Right lobe of liver (tissue), 6 donors: ENCODE measurements at regions not wholly inside any gene's neighbourhood (a gene's known extent, or its start where the extent isn't known, plus 50 kb on each side); places are given as distances from the start of the nearest gene placed in this dataset.

Experiments used
- ATAC-seq, 4 donors: fragments of 200-7000 bp; cut with Tn5 transposase; one replicate each; pipeline ENCODE4 v1.9.1; 2020; ENCODE audit warnings: mild to moderate bottlenecking in 4 of 4, moderate library complexity in 4 of 4
- DNase-seq, 3 donors: peaks; one replicate each; pipeline ENCODE4 v3.0.0-alpha.2; 2020
- H3K27ac ChIP-seq, 3 donors: fragments of 200-600 bp; one replicate each; pipeline ENCODE4 v1.8.0; 2022
- H3K27me3 ChIP-seq, 2 donors: fragments of 200-600 bp; one replicate each; pipeline ENCODE4 v1.8.0; 2022
- H3K36me3 ChIP-seq, 4 donors: fragments of 200-600 bp; sonication (generic) in 1 of 4; one replicate each; pipeline versions ENCODE4 v1.5.1 to v1.8.0; 2017 to 2022; ENCODE audit warnings: control low read depth in 1 of 4
- H3K4me1 ChIP-seq, 4 donors: fragments of 200-600 bp; sonication (generic) in 1 of 4; one replicate each; pipeline versions ENCODE4 v1.5.1 to v1.8.0; 2017 to 2022; ENCODE audit warnings: control low read depth in 1 of 4
- H3K4me3 ChIP-seq, 3 donors: fragments of 200-600 bp; one replicate each; pipeline ENCODE4 v1.8.0; 2022
- H3K9me3 ChIP-seq, 4 donors: fragments of 200-600 bp; sonication (generic) in 1 of 4; one replicate each; pipeline versions ENCODE4 v1.5.1 to v1.8.0; 2017 to 2022; ENCODE audit warnings: control low read depth in 1 of 4
- POLR2A ChIP-seq: fragments of 450-650 bp; IDR thresholded peaks from one replicate; pipeline ENCODE4 v1.6.1; 2017; ENCODE audit warnings: antibody characterized with exemption, mild to moderate bottlenecking
- WGBS: methylation state at CpG from one replicate; pipeline ENCODE4 v1.1.6; 2018; ENCODE audit warnings: low coverage, low lambda C conversion rate; ENCODE audit not compliant: insufficient coverage; ENCODE audit errors: missing lambda C conversion rate; 5-methylcytosine and 5-hydroxymethylcytosine counted together
- intact Hi-C, 2 donors: fragments of 100-400 bp; cut with DNase I; formaldehyde crosslinking; loops; one replicate each; pipeline versions ENCODE4 v1.11.2 to v1.14.1; 2022
- TF ChIP-seq, protein P1 (sequence below), 4 donors: fragments of 200-600 bp in 3 of 4; fragments of 450-650 bp in 1 of 4; IDR thresholded peaks; one replicate each; pipeline versions ENCODE4 v1.5.1 to v1.8.0; 2016 to 2022; ENCODE audit warnings: antibody characterized with exemption in 4 of 4, mild to moderate bottlenecking in 2 of 4
- donor health status: DM: no; HTN: yes; CAD: no.
- donor health status: DM: no; HTN: no; CAD: no.
- donor health status: DM: no; HTN: no; CAD: no.
- donor health status: DM: no; HTN: yes; CAD: no.
- donor health status: DM: no; HTN: yes; CAD: no.

DNA sequence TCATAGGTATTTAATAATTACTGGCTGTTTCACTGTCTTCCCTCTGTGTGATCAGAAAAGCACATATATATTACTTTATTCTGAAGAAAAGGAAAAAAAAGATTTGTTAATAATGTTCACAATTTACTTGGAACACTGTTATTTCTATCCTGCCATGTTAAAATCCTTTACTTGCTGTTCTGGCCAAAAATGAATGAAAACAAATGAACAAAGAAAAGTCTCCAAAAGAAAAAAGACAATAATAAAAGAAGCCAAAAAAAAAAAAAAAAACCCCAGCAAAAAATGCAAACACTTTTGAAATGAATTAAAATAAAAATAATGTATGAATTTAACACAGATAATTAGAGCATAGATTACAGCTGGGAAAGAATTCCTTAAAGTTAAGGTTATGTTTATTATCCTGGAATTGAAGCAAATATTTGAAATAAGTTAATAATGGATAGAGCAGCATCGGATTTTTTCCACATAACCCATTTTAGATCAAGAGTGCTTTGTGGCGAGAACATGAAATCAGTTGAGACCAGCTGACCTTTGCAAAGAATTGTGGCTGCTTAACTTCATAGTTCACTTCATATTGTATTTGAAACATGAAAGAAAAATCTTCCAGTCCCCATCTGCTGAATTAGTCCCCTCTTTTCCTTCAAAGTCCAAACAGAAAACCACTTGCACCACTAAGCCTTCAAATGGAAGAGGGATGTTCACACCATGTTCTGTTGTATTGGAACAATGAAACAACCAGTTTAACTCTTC is 444.8 kb downstream of the ADAMTS20 start:
- intact Hi-C loops = no loop called here
- WGBS = 32% methylated on average over 2 of the region's 2 CpGs
- Histone ChIP-seq H3K4me1 (no peaks in the 10 kb centered on the region), H3K9me3 (no peaks in the 10 kb centered on the region), H3K36me3 (no peaks in the 10 kb centered on the region), H3K4me3 (no peak overlapping the region), H3K27me3 (no peaks in the 10 kb centered on the region), H3K27ac (no peak overlapping the region)
- DNase-seq (no peak), ATAC-seq (no peak)
- TF ChIP-seq, protein P1, sequence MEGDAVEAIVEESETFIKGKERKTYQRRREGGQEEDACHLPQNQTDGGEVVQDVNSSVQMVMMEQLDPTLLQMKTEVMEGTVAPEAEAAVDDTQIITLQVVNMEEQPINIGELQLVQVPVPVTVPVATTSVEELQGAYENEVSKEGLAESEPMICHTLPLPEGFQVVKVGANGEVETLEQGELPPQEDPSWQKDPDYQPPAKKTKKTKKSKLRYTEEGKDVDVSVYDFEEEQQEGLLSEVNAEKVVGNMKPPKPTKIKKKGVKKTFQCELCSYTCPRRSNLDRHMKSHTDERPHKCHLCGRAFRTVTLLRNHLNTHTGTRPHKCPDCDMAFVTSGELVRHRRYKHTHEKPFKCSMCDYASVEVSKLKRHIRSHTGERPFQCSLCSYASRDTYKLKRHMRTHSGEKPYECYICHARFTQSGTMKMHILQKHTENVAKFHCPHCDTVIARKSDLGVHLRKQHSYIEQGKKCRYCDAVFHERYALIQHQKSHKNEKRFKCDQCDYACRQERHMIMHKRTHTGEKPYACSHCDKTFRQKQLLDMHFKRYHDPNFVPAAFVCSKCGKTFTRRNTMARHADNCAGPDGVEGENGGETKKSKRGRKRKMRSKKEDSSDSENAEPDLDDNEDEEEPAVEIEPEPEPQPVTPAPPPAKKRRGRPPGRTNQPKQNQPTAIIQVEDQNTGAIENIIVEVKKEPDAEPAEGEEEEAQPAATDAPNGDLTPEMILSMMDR (IDR thresholded peaks at IDR 0.05) = no peak
- TF ChIP-seq POLR2A = no peak

DNA sequence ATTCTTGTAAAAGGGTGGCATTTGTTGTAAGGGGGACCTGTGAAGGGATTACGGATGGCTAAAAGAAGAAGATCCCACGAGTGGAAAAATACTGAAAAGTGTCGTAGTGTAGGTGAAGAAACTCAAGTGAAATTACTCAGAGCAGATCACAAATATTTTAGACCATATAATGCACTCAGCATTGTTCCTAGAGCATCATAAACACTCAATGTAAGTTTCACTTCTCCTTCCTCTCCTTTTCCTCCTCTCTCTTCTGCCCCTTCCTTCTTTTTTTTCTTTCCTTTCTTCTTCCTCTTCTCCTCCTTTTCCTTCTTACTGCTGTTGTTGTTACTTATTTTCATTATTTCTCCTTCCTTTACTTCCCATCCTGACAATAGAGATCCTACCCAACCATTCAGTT is 445.6 kb downstream of the ADAMTS20 start:
- TF ChIP-seq, protein P1 (IDR thresholded peaks at IDR 0.05) = no peak
- TF ChIP-seq POLR2A = no peak
- Histone ChIP-seq H3K4me1 (no peaks in the 10 kb centered on the region), H3K9me3 (no peaks in the 10 kb centered on the region), H3K4me3 (no peak overlapping the region), H3K27ac (no peak overlapping the region), H3K27me3 (no peaks in the 10 kb centered on the region), H3K36me3 (no peaks in the 10 kb centered on the region)
- no peak for DNase-seq
- no peak for ATAC-seq
- intact Hi-C loops = no loop called here
- WGBS = 24% methylated on average over 3 of the region's 3 CpGs

DNA sequence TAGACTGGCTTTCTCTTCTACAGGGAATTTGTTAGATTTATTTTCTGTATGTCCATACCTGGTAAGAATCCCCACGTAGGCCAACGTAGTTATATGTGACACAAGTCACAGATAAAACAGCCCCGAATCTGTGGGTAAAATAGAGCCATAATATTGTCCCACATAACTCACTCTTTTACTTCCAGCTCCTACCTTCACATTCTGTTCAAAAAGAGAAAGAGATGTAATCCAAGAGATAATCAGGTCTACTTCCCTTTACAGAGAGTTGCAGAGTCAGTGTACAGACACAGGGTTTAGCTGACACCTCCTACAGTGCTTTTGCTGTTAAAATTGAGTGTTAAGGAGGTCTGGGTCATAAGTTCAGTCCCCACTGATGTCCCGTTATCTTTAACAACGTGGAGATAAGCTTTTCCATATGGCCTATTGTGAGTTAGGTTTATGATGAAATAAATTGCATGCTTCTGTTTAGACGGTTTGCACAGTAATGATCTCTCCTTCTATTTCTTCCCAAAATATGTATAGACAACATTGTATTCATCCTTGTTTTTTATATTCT is 446.5 kb downstream of the ADAMTS20 start:
- intact Hi-C loops = no loop called here
- ATAC-seq = no peak
- H3K4me1 ChIP-seq = no peaks in the 10 kb centered on the region
- 35% methylated on average over 6 of the region's 6 CpGs for WGBS
- H3K27ac ChIP-seq = no peak overlapping the region
- H3K9me3 ChIP-seq = no peaks in the 10 kb centered on the region
- no peak for DNase-seq
- H3K4me3 ChIP-seq = no peak overlapping the region
- no peaks in the 10 kb centered on the region for H3K27me3 ChIP-seq
- TF ChIP-seq, protein P1 (IDR thresholded peaks at IDR 0.05) = no peak
- no peak for TF ChIP-seq POLR2A
- no peaks in the 10 kb centered on the region for H3K36me3 ChIP-seq

DNA sequence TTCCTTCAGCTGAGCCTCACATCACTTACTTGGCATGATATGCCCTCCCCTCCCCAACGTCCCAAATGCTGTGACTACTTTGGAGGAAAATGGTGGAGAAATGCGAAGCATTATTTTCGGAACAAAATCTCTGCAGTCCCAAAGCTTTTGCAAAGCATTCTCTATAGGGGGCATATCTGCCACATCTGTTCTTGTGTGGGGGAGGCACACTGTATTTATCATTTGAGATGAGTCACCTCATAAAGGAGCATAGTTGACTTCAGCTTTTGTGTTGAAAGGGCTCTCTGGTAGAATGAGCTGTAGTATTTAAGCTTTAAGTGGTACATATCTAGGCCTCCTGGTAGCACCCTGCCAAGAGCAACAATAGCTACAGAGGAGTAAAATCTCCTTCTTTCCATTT is 447.5 kb downstream of the ADAMTS20 start:
- no peak for DNase-seq
- Histone ChIP-seq H3K36me3 (no peaks in the 10 kb centered on the region), H3K4me3 (no peak overlapping the region), H3K4me1 (no peaks in the 10 kb centered on the region), H3K27ac (no peak overlapping the region), H3K9me3 (no peaks in the 10 kb centered on the region), H3K27me3 (no peaks in the 10 kb centered on the region)
- WGBS = 82% methylated on average over 2 of the region's 3 CpGs
- intact Hi-C loops = no loop called here
- TF ChIP-seq, protein P1 (IDR thresholded peaks at IDR 0.05) = no peak
- no peak for TF ChIP-seq POLR2A
- no peak for ATAC-seq
